Uterus (tissue), 2 donors: ENCODE measurements at regions not wholly inside any gene's neighbourhood (a gene's known extent, or its start where the extent isn't known, plus 50 kb on each side); places are given as distances from the start of the nearest gene placed in this dataset.

ENCODE experiments used
- CTCF ChIP-seq, 4 experiments: fragments of 200-600 bp in 2 of 4; fragments of 450-650 bp in 2 of 4; sonication (generic) in 2 of 4; IDR thresholded peaks; one replicate each; pipeline ENCODE4 v1.5.1; 2016 to 2019; ENCODE audit warnings: antibody characterized with exemption in 4 of 4, mild to moderate bottlenecking in 2 of 4, moderate library complexity in 1 of 4
- POLR2A ChIP-seq, 2 donors: fragments of 450-650 bp; IDR thresholded peaks; one replicate each; pipeline ENCODE4 v1.6.1; 2016; ENCODE audit warnings: antibody characterized with exemption in 2 of 2, mild to moderate bottlenecking in 1 of 2, moderate library complexity in 1 of 2

GRCh38 chr18:39453356-39453755, 1887.8 kb upstream of the CELF4 start:
- TF ChIP-seq CTCF (IDR thresholded peaks at IDR 0.05): no peak
- TF ChIP-seq POLR2A (IDR thresholded peaks at IDR 0.05): no peak
